H1 (cell line): ENCODE measurements at regions not wholly inside any gene's neighbourhood (a gene's known extent, or its start where the extent isn't known, plus 50 kb on each side); places are given as distances from the start of the nearest gene placed in this dataset.

Experiments
- CTCF ChIA-PET: fragments of 300-600 bp; sonication (Branson Sonifier 250); formaldehyde crosslinking; loops from one replicate; lab custom pipeline; 2021; ENCODE audit not compliant: partially characterized antibody; lab: Charles Lee
- POLR2A ChIA-PET: fragments of 300-600 bp; sonication (Branson Sonifier 250); formaldehyde crosslinking; loops from one replicate; lab custom pipeline; 2021; ENCODE audit warnings: inconsistent platforms; ENCODE audit not compliant: partially characterized antibody; lab: Charles Lee
- DNase-seq, 2 experiments: peaks; one replicate each; pipeline versions ENCODE4 v3.0.0 to v3.0.0-alpha.2; 2010 to 2022; ENCODE audit warnings: low spot score in 2 of 2, low read depth in 1 of 2, mixed read lengths in 1 of 2
- FAIRE-seq: peaks from 2 replicates; lab custom pipeline; 2011; peaks lifted over from hg19 to GRCh38; lab: Jason Lieb, UNC
- H2AFZ ChIP-seq: 2 replicates; pipeline ENCODE4 v1.8.1; 2012; ENCODE audit warnings: low read length, inconsistent platforms
- H2AK5ac ChIP-seq: 2 replicates; pipeline ENCODE4 v1.6.1; 2013; ENCODE audit warnings: low read depth, low read length
- H2BK120ac ChIP-seq: replicated peaks from 2 replicates; pipeline ENCODE3; 2013; ENCODE audit warnings: low read depth, low read length, inconsistent platforms
- H2BK12ac ChIP-seq: 2 replicates; pipeline ENCODE4 v1.6.1; 2013; ENCODE audit warnings: low read depth, low read length
- H2BK15ac ChIP-seq: 2 replicates; pipeline ENCODE4 v1.6.1; 2013; ENCODE audit warnings: low read length
- H2BK20ac ChIP-seq: 2 replicates; pipeline ENCODE4 v1.6.1; 2013; ENCODE audit warnings: low read length
- H2BK5ac ChIP-seq: 2 replicates; pipeline ENCODE4 v1.6.1; 2013; ENCODE audit warnings: low read depth, low read length
- H3K14ac ChIP-seq: 2 replicates; pipeline ENCODE4 v1.6.1; 2013; ENCODE audit warnings: inconsistent platforms; ENCODE audit not compliant: insufficient read length
- H3K18ac ChIP-seq: 2 replicates; pipeline ENCODE4 v1.6.1; 2013; ENCODE audit warnings: low read length; ENCODE audit errors: extremely low read depth
- H3K23ac ChIP-seq: 2 replicates; pipeline ENCODE4 v1.6.1; 2013; ENCODE audit warnings: inconsistent platforms; ENCODE audit not compliant: insufficient read length
- H3K23me2 ChIP-seq: 2 replicates; pipeline ENCODE4 v1.6.1; 2013; ENCODE audit warnings: low read depth, low read length
- H3K27ac ChIP-seq: 2 replicates; pipeline ENCODE4 v1.6.1; 2011; ENCODE audit warnings: low read depth, low read length, inconsistent platforms
- H3K27me3 ChIP-seq, 4 experiments: replicated peaks in 1 of 4; 1 replicate in 1 of 4; 2 replicates in 3 of 4; pipeline versions ENCODE4 v1.6.1 to v1.8.1; 2011 to 2013; ENCODE audit warnings: low read length in 3 of 4, mild to moderate bottlenecking in 3 of 4, inconsistent platforms in 2 of 4, mixed read lengths in 2 of 4, moderate library complexity in 1 of 4; ENCODE audit not compliant: control insufficient read depth in 3 of 4, insufficient read depth in 3 of 4; ENCODE audit errors: extremely low read depth in 1 of 4
- H3K36me3 ChIP-seq, 4 experiments: 2 replicates each; pipeline versions ENCODE4 v1.6.1 to v1.8.1; 2011 to 2013; ENCODE audit warnings: mild to moderate bottlenecking in 4 of 4, low read length in 3 of 4, moderate library complexity in 2 of 4, control low read depth in 1 of 4, inconsistent platforms in 1 of 4; ENCODE audit not compliant: insufficient read depth in 4 of 4, control insufficient read depth in 2 of 4
- H3K4ac ChIP-seq: replicated peaks from 2 replicates; pipeline ENCODE3; 2013; ENCODE audit warnings: low read length, low read depth, mixed read lengths, inconsistent platforms; ENCODE audit not compliant: insufficient read length
- H3K4me1 ChIP-seq, 4 experiments: replicated peaks in 1 of 4; 1 replicate in 1 of 4; 2 replicates in 3 of 4; pipeline versions ENCODE4 v1.6.1 to v1.8.1; 2011 to 2013; ENCODE audit warnings: low read length in 3 of 4, inconsistent platforms in 2 of 4, mixed read lengths in 1 of 4; ENCODE audit not compliant: insufficient read depth in 4 of 4, control insufficient read depth in 3 of 4
- H3K4me2 ChIP-seq, 2 experiments: 2 replicates each; pipeline versions ENCODE4 v1.6.1 to v1.8.1; 2011 to 2013; ENCODE audit warnings: low read depth in 2 of 2, low read length in 2 of 2, control low read depth in 1 of 2, inconsistent platforms in 1 of 2, mild to moderate bottlenecking in 1 of 2; ENCODE audit not compliant: insufficient read depth in 1 of 2
- H3K4me3 ChIP-seq, 4 experiments: fragments of 200-600, 300-600 bp in 1 of 4; sonication (generic), shearing (Covaris generic), sonication (Bioruptor Twin) in 1 of 4; 2 replicates each; pipeline versions ENCODE4 v1.5.1 to v1.8.1; 2011 to 2016; ENCODE audit warnings: low read length in 4 of 4, low read depth in 3 of 4, control low read depth in 2 of 4, inconsistent platforms in 2 of 4, mild to moderate bottlenecking in 2 of 4, mixed read lengths in 1 of 4, moderate library complexity in 1 of 4; ENCODE audit not compliant: insufficient read depth in 2 of 4; ENCODE audit errors: extremely low read depth in 1 of 4
- H3K56ac ChIP-seq: replicated peaks from 2 replicates; pipeline ENCODE3; 2013; ENCODE audit warnings: low read depth, mild to moderate bottlenecking, mixed read lengths, low read length, inconsistent platforms; ENCODE audit not compliant: insufficient read length
- H3K79me1 ChIP-seq: 2 replicates; pipeline ENCODE4 v1.6.1; 2013; ENCODE audit warnings: low read depth, low read length, control low read depth
- H3K79me2 ChIP-seq, 2 experiments: 2 replicates each; pipeline versions ENCODE4 v1.6.1 to v1.8.1; 2012 to 2013; ENCODE audit warnings: low read length in 2 of 2, mild to moderate bottlenecking in 2 of 2, inconsistent platforms in 1 of 2; ENCODE audit not compliant: insufficient read depth in 2 of 2, control insufficient read depth in 1 of 2
- H3K9ac ChIP-seq, 4 experiments: replicated peaks in 1 of 4; 1 replicate in 1 of 4; 2 replicates in 3 of 4; pipeline versions ENCODE4 v1.6.1 to v1.8.1; 2011 to 2013; ENCODE audit warnings: low read depth in 3 of 4, low read length in 3 of 4, control low read depth in 2 of 4, mild to moderate bottlenecking in 2 of 4, moderate library complexity in 2 of 4, inconsistent platforms in 1 of 4; ENCODE audit errors: extremely low read depth in 1 of 4
- H3K9me3 ChIP-seq, 2 experiments: 2 replicates each; pipeline versions ENCODE4 v1.6.1 to v1.8.1; 2012 to 2013; ENCODE audit warnings: mild to moderate bottlenecking in 2 of 2, moderate library complexity in 2 of 2, control low read depth in 1 of 2, inconsistent platforms in 1 of 2, low read depth in 1 of 2, low read length in 1 of 2, mixed read lengths in 1 of 2; ENCODE audit not compliant: insufficient read depth in 2 of 2
- H4K20me1 ChIP-seq, 2 experiments: replicated peaks in 1 of 2; 2 replicates each; pipeline versions ENCODE3 to v1.8.1; 2011 to 2013; ENCODE audit warnings: inconsistent platforms in 2 of 2, low read length in 2 of 2, mild to moderate bottlenecking in 1 of 2; ENCODE audit not compliant: insufficient read depth in 2 of 2, control insufficient read depth in 1 of 2
- H4K5ac ChIP-seq: 2 replicates; pipeline ENCODE4 v1.6.1; 2013; ENCODE audit warnings: low read length, low read depth, mixed read lengths, inconsistent platforms; ENCODE audit not compliant: insufficient read length
- H4K8ac ChIP-seq: 2 replicates; pipeline ENCODE4 v1.8.0; 2013; ENCODE audit warnings: mild to moderate bottlenecking, moderate library complexity, low read length, inconsistent platforms; ENCODE audit not compliant: insufficient read depth; ENCODE audit errors: extremely low read depth
- H4K91ac ChIP-seq: replicated peaks from 2 replicates; pipeline ENCODE3; 2013; ENCODE audit warnings: low read length, mixed read lengths, inconsistent platforms; ENCODE audit not compliant: insufficient read length
- ASH2L ChIP-seq: fragments of 200-600, 300-600 bp; sonication (generic); IDR thresholded peaks from one replicate; pipeline ENCODE4 v1.7.1; 2017; ENCODE audit warnings: low read length
- CEBPB ChIP-seq: IDR thresholded peaks from 2 replicates; pipeline ENCODE4 v1.6.1; 2012; ENCODE audit warnings: low read depth, low read length
- JUND ChIP-seq: IDR thresholded peaks from 2 replicates; pipeline ENCODE4 v1.6.1; 2011; ENCODE audit warnings: mild to moderate bottlenecking, improper control_type of control experiment, low read length
- KDM4A ChIP-seq: IDR thresholded peaks from one replicate; pipeline ENCODE4 v1.7.1; 2012; ENCODE audit warnings: low read depth, mild to moderate bottlenecking, moderate library complexity, low read length, inconsistent platforms; ENCODE audit not compliant: severe bottlenecking
- PHF8 ChIP-seq: fragments of 200-600 bp; sonication (generic); conservative IDR thresholded peaks from 2 replicates; pipeline ENCODE4 v1.7.1; 2012; ENCODE audit warnings: low read depth, mild to moderate bottlenecking, inconsistent platforms, low read length, moderate library complexity
- SAP30 ChIP-seq: fragments of 300-600 bp; sonication (generic); IDR thresholded peaks from 2 replicates; pipeline ENCODE4 v1.7.1; 2012; ENCODE audit warnings: low read length, moderate library complexity, mild to moderate bottlenecking, inconsistent platforms; ENCODE audit not compliant: insufficient read depth, insufficient replicate concordance
- WGBS, 2 experiments: shearing (Covaris generic) in 1 of 2; methylation state at CpG; one replicate each; pipeline versions ENCODE4 v1.1.6 to v1.1.7; 2013 to 2015; ENCODE audit warnings: low lambda C conversion rate in 2 of 2, mixed read lengths in 2 of 2, inconsistent platforms in 1 of 2, low coverage in 1 of 2, missing lambda C conversion rate in 1 of 2; ENCODE audit not compliant: insufficient replicate concordance in 2 of 2, insufficient coverage in 1 of 2, insufficient read length in 1 of 2; ENCODE audit errors: extremely low coverage in 1 of 2, missing lambda C conversion rate in 1 of 2; 5-methylcytosine and 5-hydroxymethylcytosine counted together

- FAIRE-seq, result no peak
- Histone ChIP-seq H3K36me3 (no peaks in the 10 kb centered on the region), H3K4me2 (no peak overlapping the region), H2AFZ (no peak overlapping the region), H2BK12ac (no peak overlapping the region), H3K23me2 (no peaks in the 10 kb centered on the region), H2AK5ac (no peak overlapping the region), H3K79me2 (no peaks in the 10 kb centered on the region), H3K79me1 (no peaks in the 10 kb centered on the region), H4K8ac (no peak overlapping the region), H3K18ac (no peak overlapping the region), H3K23ac (no peak overlapping the region), H3K9me3 (no peaks in the 10 kb centered on the region), H2BK20ac (no peak overlapping the region), H4K5ac (no peak overlapping the region), H2BK120ac (no peak overlapping the region), H3K56ac (no peak overlapping the region), H3K9ac (no peak overlapping the region), H4K20me1 (no peaks in the 10 kb centered on the region), H3K4me1 (no peaks in the 10 kb centered on the region), H2BK5ac (no peak overlapping the region), H4K91ac (no peak overlapping the region), H3K4ac (no peak overlapping the region), H3K4me3 (no peak overlapping the region), H3K27ac (no peak overlapping the region), H3K14ac (no peak overlapping the region), H3K27me3 (no peaks in the 10 kb centered on the region), H2BK15ac (no peak overlapping the region)
- ChIA-PET CTCF (interaction anchor here (0.5 kb wide), 1 partner anchor 569 kb away, joined by 3 read pairs; no protein-coding TSS in a partner anchor), POLR2A (no interaction called here)
- 96% methylated on average over 5 of the region's 5 CpGs; no CpG with 5 or more reads in 1 of the 2 experiments for WGBS, 2 experiments
- no peak for TF ChIP-seq PHF8
- TF ChIP-seq JUND, result no peak
- no peak for TF ChIP-seq ASH2L
- TF ChIP-seq CEBPB, result peak; percentile 75
- TF ChIP-seq SAP30, result no peak
- TF ChIP-seq KDM4A, result no peak
- no peak for DNase-seq
Measured at GRCh38 chr18:45166341-45166835, 448.9 kb upstream of the SLC14A2 start.
